ENCODE measurements at regions not wholly inside any gene's neighbourhood (a gene's known extent, or its start where the extent isn't known, plus 50 kb on each side); places are given as distances from the start of the nearest gene placed in this dataset.

- TF ChIP-seq, protein P1, sequence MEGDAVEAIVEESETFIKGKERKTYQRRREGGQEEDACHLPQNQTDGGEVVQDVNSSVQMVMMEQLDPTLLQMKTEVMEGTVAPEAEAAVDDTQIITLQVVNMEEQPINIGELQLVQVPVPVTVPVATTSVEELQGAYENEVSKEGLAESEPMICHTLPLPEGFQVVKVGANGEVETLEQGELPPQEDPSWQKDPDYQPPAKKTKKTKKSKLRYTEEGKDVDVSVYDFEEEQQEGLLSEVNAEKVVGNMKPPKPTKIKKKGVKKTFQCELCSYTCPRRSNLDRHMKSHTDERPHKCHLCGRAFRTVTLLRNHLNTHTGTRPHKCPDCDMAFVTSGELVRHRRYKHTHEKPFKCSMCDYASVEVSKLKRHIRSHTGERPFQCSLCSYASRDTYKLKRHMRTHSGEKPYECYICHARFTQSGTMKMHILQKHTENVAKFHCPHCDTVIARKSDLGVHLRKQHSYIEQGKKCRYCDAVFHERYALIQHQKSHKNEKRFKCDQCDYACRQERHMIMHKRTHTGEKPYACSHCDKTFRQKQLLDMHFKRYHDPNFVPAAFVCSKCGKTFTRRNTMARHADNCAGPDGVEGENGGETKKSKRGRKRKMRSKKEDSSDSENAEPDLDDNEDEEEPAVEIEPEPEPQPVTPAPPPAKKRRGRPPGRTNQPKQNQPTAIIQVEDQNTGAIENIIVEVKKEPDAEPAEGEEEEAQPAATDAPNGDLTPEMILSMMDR (IDR thresholded peaks at IDR 0.05) = no peak
- TF ChIP-seq POLR2AphosphoS5 (IDR thresholded peaks at IDR 0.05) = no peak
- no peak for TF ChIP-seq POLR2A (IDR thresholded peaks at IDR 0.05)
- no peak for TF ChIP-seq EP300 (IDR thresholded peaks at IDR 0.05)
Measured at GRCh38 chr15:29529043-29529442, 259.4 kb upstream of the NSMCE3 start.

Measured in upper lobe of left lung (tissue), 4 donors.